WI38 (cell line): ENCODE measurements at regions not wholly inside any gene's neighbourhood (a gene's known extent, or its start where the extent isn't known, plus 50 kb on each side); places are given as distances from the start of the nearest gene placed in this dataset.

Source experiments
- H3K4me3 ChIP-seq: 2 replicates; pipeline ENCODE4 v1.5.1; 2011; ENCODE audit warnings: low read depth, mild to moderate bottlenecking, control low read depth, low read length
- CTCF ChIP-seq: IDR thresholded peaks from 2 replicates; pipeline ENCODE4 v1.5.1; 2012; ENCODE audit warnings: low read depth, mild to moderate bottlenecking, control low read depth, low read length

GRCh38 chr14:76583805-76584204 is 177.5 kb upstream of the VASH1 start:
- no peak for TF ChIP-seq CTCF
- no peak overlapping the region for H3K4me3 ChIP-seq

- H3K4me3 ChIP-seq: no peak overlapping the region
- no peak for TF ChIP-seq CTCF
These were observed 177.0 kb upstream of the VASH1 start for GRCh38 chr14:76584271-76584702.

- no peak overlapping the region for H3K4me3 ChIP-seq
- no peak for TF ChIP-seq CTCF
These were observed 175.7 kb upstream of the VASH1 start for GRCh38 chr14:76585616-76586015.

GRCh38 chr14:76589246-76589645 is 172.0 kb upstream of the VASH1 start:
- no peak for TF ChIP-seq CTCF
- no peak overlapping the region for H3K4me3 ChIP-seq

GRCh38 chr14:76591266-76591665 is 170.0 kb upstream of the VASH1 start:
- no peak overlapping the region for H3K4me3 ChIP-seq
- TF ChIP-seq CTCF: no peak

- no peak overlapping the region for H3K4me3 ChIP-seq
- no peak for TF ChIP-seq CTCF
These were observed 166.0 kb upstream of the VASH1 start for GRCh38 chr14:76595266-76595665.

- H3K4me3 ChIP-seq: no peak overlapping the region
- no peak for TF ChIP-seq CTCF
These were observed 163.9 kb upstream of the VASH1 start for GRCh38 chr14:76597387-76597786.
